Effector memory CD4-positive, alpha-beta T cell (primary cell): ENCODE measurements at regions not wholly inside any gene's neighbourhood (a gene's known extent, or its start where the extent isn't known, plus 50 kb on each side); places are given as distances from the start of the nearest gene placed in this dataset.
A peak's percentile ranks its signal among the peaks of the same experiment; 100 is the strongest.

ENCODE experiments used
- DNase-seq, 3 donors: peaks; one replicate each; pipeline ENCODE4 v3.0.0-alpha.2; 2020
- H3K27ac ChIP-seq: 2 replicates; pipeline ENCODE4 v1.7.0; 2013; ENCODE audit warnings: mild to moderate bottlenecking, low read length, moderate library complexity; ENCODE audit not compliant: insufficient read depth, poor library complexity, severe bottlenecking
- H3K27me3 ChIP-seq: replicated peaks from 2 replicates; pipeline ENCODE4 v1.7.0; 2013; ENCODE audit warnings: mild to moderate bottlenecking, low read length; ENCODE audit not compliant: insufficient read depth, control insufficient read depth, poor library complexity, severe bottlenecking
- H3K36me3 ChIP-seq: 2 replicates; pipeline ENCODE4 v1.7.0; 2013; ENCODE audit warnings: mild to moderate bottlenecking, low read length, moderate library complexity; ENCODE audit not compliant: control insufficient read depth, insufficient read depth
- H3K4me1 ChIP-seq: 2 replicates; pipeline ENCODE4 v1.7.0; 2013; ENCODE audit warnings: low read length, mild to moderate bottlenecking; ENCODE audit not compliant: control insufficient read depth, insufficient read depth, poor library complexity, severe bottlenecking
- H3K4me3 ChIP-seq: 2 replicates; pipeline ENCODE4 v1.7.0; 2013; ENCODE audit warnings: low read length, low read depth, mild to moderate bottlenecking; ENCODE audit not compliant: insufficient read depth, poor library complexity, severe bottlenecking
- H3K9me3 ChIP-seq: 2 replicates; pipeline ENCODE4 v1.7.0; 2013; ENCODE audit warnings: mild to moderate bottlenecking, low read length, moderate library complexity; ENCODE audit not compliant: control insufficient read depth

DNA sequence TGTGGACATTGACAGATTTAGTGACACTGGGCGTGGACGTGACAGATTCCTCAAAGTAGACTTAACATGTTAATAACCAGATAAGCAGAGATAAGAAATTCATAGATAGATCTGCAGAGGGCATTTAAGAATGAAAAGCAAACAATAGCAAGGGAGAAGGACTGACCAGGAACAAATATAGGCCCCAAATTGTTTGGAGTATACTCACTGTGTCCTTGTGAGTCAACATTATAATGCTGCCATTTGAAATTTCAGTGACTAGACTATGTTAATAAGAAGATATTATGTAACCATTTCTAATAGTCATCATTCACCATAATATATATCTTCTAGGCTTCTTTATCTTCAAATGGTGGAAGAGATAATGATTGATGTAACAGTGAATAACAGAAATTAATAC lies 78.1 kb upstream of the SLC38A11 start:
- DNase-seq: no peak
- H3K36me3 ChIP-seq: no peaks in the 10 kb centered on the region
- H3K27ac ChIP-seq: no peak overlapping the region
- H3K9me3 ChIP-seq: no peaks in the 10 kb centered on the region
- H3K4me1 ChIP-seq: no peaks in the 10 kb centered on the region
- H3K27me3 ChIP-seq: no peaks in the 10 kb centered on the region
- no peak overlapping the region for H3K4me3 ChIP-seq

GRCh38 chr2:165032559-165032958 lies 77.2 kb upstream of the SLC38A11 start:
- no peaks in the 10 kb centered on the region for H3K9me3 ChIP-seq
- H3K36me3 ChIP-seq: no peaks in the 10 kb centered on the region

DNA sequence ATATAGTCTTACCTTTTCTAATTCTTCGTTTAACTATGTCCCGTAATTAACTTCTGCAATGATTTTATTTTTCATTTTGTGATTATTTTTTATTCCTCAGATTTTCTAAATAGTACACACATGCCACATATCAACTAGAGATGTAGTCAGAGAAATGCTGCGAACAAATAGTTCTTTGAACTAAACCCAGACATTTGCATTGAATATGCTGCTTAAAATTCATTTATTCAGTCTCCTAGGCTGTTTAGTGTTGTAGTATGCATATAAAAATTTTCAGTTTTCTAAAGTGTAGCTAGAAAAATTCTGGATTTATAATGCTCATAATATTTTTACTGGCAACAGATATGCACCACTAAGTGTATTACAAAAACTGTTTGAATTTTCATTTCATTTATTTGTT lies 68.9 kb upstream of the SLC38A11 start:
- no peaks in the 10 kb centered on the region for H3K4me1 ChIP-seq
- no peaks in the 10 kb centered on the region for H3K36me3 ChIP-seq
- no peak overlapping the region for H3K27ac ChIP-seq
- DNase-seq: no peak
- no peak overlapping the region for H3K4me3 ChIP-seq
- H3K9me3 ChIP-seq: no peaks in the 10 kb centered on the region
- no peaks in the 10 kb centered on the region for H3K27me3 ChIP-seq

More at GRCh38 chr2:165032559-165032958, 77.2 kb upstream of the SLC38A11 start:
- no peak overlapping the region for H3K4me3 ChIP-seq
- H3K27me3 ChIP-seq: no peaks in the 10 kb centered on the region
- no peaks in the 10 kb centered on the region for H3K4me1 ChIP-seq
- H3K27ac ChIP-seq: no peak overlapping the region
- no peak for DNase-seq

DNA sequence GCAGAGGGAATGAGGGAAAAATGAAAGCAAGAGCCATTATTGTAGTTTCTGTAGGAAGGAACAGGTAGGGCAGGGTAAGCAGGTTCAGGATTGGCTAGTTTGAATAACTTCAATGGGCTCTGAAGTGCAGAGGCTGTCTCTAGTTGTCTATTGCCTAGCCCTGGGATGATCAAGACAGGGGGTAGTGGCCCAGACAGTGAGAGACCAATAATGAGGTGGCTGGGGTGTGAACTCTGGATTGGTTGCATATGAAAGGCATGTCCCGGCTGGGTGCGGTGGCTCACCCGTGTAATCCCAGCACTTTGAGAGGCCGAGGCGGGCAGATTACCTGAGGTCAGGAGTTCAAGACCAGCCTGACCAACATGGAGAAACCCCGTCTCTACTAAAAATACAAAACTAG lies 67.5 kb upstream of the SLC38A11 start:
- Histone ChIP-seq H3K27ac (no peak overlapping the region), H3K27me3 (no peaks in the 10 kb centered on the region), H3K4me1 (no peaks in the 10 kb centered on the region)

DNA sequence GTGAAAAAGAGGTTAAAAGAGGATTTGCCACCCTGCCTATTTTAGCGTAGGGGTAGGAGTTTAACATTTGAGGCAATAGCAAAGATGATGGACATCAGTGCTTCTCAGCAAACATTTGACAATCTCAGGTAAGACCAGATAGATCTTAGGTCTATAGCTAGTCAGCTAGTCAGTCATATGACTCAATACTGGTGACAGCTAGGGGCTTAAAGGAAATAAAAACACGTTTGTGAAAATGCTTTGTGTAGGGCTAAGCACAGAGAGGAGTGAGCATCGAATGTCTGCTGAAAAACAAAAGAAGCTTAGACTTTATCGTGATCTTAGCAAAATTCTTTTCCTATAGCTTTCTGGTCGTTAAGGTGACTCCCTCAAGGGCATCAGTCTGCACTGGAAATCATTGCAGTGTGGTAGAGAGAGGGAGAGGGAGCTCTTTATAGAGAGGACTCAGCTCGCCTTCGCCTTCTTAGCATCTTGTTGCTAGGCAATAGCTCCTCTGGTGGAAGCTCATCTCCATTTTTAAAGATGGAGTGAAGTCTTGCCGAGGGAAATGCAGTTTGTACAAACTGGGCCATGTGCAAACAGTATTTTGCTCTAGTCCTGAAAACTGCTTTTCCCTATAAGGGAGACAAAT lies 62.8 kb upstream of the SLC38A11 start:
- H3K9me3 ChIP-seq: no peaks in the 10 kb centered on the region
- DNase-seq: no peak
- H3K4me1 ChIP-seq: no peaks in the 10 kb centered on the region
- no peak overlapping the region for H3K4me3 ChIP-seq
- no peaks in the 10 kb centered on the region for H3K27me3 ChIP-seq
- no peaks in the 10 kb centered on the region for H3K36me3 ChIP-seq
- H3K27ac ChIP-seq: no peak overlapping the region

More for the DNA sequence above, 67.5 kb upstream of the SLC38A11 start:
- no peak overlapping the region for H3K4me3 ChIP-seq
- H3K9me3 ChIP-seq: no peaks in the 10 kb centered on the region
- no peak for DNase-seq
- no peaks in the 10 kb centered on the region for H3K36me3 ChIP-seq

- H3K36me3 ChIP-seq: no peaks in the 10 kb centered on the region
- H3K27me3 ChIP-seq: no peaks in the 10 kb centered on the region
- H3K9me3 ChIP-seq: no peaks in the 10 kb centered on the region
- H3K4me3 ChIP-seq: no peak overlapping the region
- H3K4me1 ChIP-seq: no peaks in the 10 kb centered on the region
- H3K27ac ChIP-seq: no peak overlapping the region
- DNase-seq: no peak
Observed at GRCh38 chr2:165016772-165017411, 61.6 kb upstream of the SLC38A11 start.

- H3K4me3 ChIP-seq: no peak overlapping the region
- H3K27ac ChIP-seq: no peak overlapping the region
- no peaks in the 10 kb centered on the region for H3K27me3 ChIP-seq
- no peaks in the 10 kb centered on the region for H3K36me3 ChIP-seq
- no peaks in the 10 kb centered on the region for H3K4me1 ChIP-seq
- H3K9me3 ChIP-seq: no peaks in the 10 kb centered on the region
- DNase-seq: peak in 1 of 3 donors; percentile 11
Observed at GRCh38 chr2:165015052-165015642, 59.8 kb upstream of the SLC38A11 start.

DNA sequence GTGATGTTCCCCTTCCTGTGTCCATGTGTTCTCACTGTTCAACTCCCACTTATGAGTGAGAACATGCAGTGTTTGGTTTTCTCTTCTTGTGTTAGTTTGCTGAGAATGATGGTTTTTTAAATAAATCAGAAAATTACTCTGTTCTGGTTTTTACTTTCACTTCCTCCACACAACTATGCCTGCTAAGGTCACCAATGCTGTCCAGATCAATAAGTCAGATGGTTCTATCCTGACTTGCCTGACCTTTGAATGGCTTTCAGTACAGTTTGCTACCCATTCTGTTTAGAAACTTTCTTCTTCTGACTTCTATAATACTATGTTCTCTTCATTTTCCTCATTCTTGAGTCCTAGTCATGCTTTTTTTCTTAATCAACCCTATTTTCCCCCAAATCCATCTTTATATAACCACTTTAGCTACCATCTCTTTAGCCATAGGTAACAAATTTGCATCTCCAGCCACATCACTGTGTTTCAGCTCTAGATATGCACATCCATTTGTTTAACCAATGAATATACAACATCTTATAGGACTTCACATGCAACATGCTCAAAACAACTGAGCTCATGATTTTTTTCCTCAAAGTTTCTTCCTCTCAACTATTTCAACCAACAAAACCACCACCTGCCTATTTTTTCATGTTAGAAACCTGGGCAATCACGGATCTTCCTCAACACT lies 58.8 kb upstream of the SLC38A11 start:
- Histone ChIP-seq H3K9me3 (no peaks in the 10 kb centered on the region), H3K4me3 (no peak overlapping the region), H3K4me1 (no peaks in the 10 kb centered on the region), H3K27ac (no peak overlapping the region), H3K27me3 (no peaks in the 10 kb centered on the region), H3K36me3 (no peaks in the 10 kb centered on the region)
- DNase-seq: no peak

GRCh38 chr2:165011199-165011598 lies 55.9 kb upstream of the SLC38A11 start:
- H3K27me3 ChIP-seq: no peaks in the 10 kb centered on the region
- no peak for DNase-seq
- H3K9me3 ChIP-seq: no peaks in the 10 kb centered on the region
- no peak overlapping the region for H3K27ac ChIP-seq
- no peaks in the 10 kb centered on the region for H3K4me1 ChIP-seq
- H3K36me3 ChIP-seq: no peaks in the 10 kb centered on the region
- H3K4me3 ChIP-seq: no peak overlapping the region

GRCh38 chr2:165010556-165010955 lies 55.2 kb upstream of the SLC38A11 start:
- DNase-seq: no peak
- H3K27ac ChIP-seq: no peak overlapping the region
- H3K4me1 ChIP-seq: no peaks in the 10 kb centered on the region
- no peaks in the 10 kb centered on the region for H3K27me3 ChIP-seq
- H3K36me3 ChIP-seq: no peaks in the 10 kb centered on the region
- no peaks in the 10 kb centered on the region for H3K9me3 ChIP-seq
- H3K4me3 ChIP-seq: no peak overlapping the region
